GM12891 (cell line): ENCODE measurements at regions not wholly inside any gene's neighbourhood (a gene's known extent, or its start where the extent isn't known, plus 50 kb on each side); places are given as distances from the start of the nearest gene placed in this dataset.
"Not testable (repeated sequence)": the region's sequence is repeated elsewhere in the genome, so short reads cannot be mapped to it uniquely, and the experiment has no call there.

Experiments
- DNase-seq: peaks from one replicate; pipeline ENCODE4 v3.0.0; 2011; ENCODE audit warnings: low spot score; ENCODE audit not compliant: insufficient read length
- FAIRE-seq: peaks from 2 replicates; lab custom pipeline; 2011; peaks lifted over from hg19 to GRCh38; lab: Jason Lieb, UNC
- PAX5 ChIP-seq: IDR thresholded peaks from 2 replicates; pipeline ENCODE4 v1.6.1; 2011; ENCODE audit warnings: low read length, moderate library complexity, mild to moderate bottlenecking; ENCODE audit not compliant: insufficient read depth, severe bottlenecking
- POLR2A ChIP-seq: IDR thresholded peaks from 2 replicates; pipeline ENCODE4 v1.6.1; 2011; ENCODE audit warnings: low read depth, low read length, control low read depth
- POLR2AphosphoS5 ChIP-seq: IDR thresholded peaks from 2 replicates; pipeline ENCODE4 v1.6.1; 2011; ENCODE audit warnings: low read depth, low read length, control low read depth
- POU2F2 ChIP-seq: IDR thresholded peaks from 2 replicates; pipeline ENCODE4 v1.6.1; 2011; ENCODE audit warnings: low read depth, mild to moderate bottlenecking, control low read depth, low read length, moderate library complexity
- SPI1 ChIP-seq: IDR thresholded peaks from 2 replicates; pipeline ENCODE4 v1.6.1; 2011; ENCODE audit warnings: low read depth, low read length, control low read depth
- TAF1 ChIP-seq: IDR thresholded peaks from 2 replicates; pipeline ENCODE4 v1.6.1; 2011; ENCODE audit warnings: low read depth, low read length, control low read depth

GRCh38 chr15:24054547-24055245, 367.6 kb upstream of the NDN start:
- FAIRE-seq = no peak
- no peak for DNase-seq
- TF ChIP-seq TAF1 = no peak
- TF ChIP-seq PAX5 = no peak
- no peak for TF ChIP-seq POLR2A
- no peak for TF ChIP-seq POU2F2
- TF ChIP-seq POLR2AphosphoS5 = no peak
- no peak for TF ChIP-seq SPI1

DNA sequence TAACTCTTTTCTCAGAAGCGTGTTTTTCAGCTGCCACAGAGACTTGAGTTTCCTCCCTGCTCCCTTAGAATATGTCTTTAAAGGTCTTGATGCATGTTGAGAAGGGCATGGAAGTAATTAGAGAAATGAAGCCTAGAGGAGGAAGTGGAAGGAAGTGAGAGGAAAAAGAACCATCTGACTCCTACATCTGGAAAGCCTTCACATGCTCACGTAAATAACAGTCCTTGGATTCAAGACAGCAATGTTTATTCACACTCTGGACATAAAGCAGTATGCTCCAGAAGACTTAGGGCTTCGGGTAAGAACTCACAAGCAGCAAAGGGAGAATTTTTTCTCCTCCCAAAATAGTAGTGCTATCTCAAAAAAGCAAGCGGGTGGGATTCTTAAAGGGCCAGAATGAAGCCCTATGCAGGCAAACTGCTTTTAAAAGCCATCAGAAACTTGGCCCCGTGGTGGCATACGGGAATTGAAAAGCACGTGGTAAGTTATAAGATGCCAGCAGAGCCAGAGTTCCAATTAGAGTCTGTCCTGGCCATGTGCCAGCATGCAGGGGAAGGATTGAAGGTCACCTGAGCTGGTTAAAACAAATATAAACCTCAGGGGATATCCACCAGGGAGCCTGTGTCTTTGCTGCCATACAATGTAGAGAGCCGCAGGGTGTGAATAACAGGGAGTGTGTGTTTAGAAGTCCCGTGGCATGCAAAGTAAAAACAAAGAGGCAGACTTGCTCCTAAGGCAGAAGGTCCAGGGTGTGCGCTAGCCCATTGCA, 380.8 kb upstream of the NDN start:
- DNase-seq (no peak), FAIRE-seq (no peak)
- TF ChIP-seq POU2F2 = no peak
- TF ChIP-seq POLR2A = no peak
- no peak for TF ChIP-seq POLR2AphosphoS5
- TF ChIP-seq TAF1 = no peak
- no peak for TF ChIP-seq PAX5
- no peak for TF ChIP-seq SPI1

GRCh38 chr15:24075420-24076089, 388.4 kb upstream of the NDN start:
- FAIRE-seq (no peak), DNase-seq (no peak)
- TF ChIP-seq SPI1 (no peak), POU2F2 (no peak), POLR2A (no peak), TAF1 (no peak), POLR2AphosphoS5 (no peak), PAX5 (no peak)

DNA sequence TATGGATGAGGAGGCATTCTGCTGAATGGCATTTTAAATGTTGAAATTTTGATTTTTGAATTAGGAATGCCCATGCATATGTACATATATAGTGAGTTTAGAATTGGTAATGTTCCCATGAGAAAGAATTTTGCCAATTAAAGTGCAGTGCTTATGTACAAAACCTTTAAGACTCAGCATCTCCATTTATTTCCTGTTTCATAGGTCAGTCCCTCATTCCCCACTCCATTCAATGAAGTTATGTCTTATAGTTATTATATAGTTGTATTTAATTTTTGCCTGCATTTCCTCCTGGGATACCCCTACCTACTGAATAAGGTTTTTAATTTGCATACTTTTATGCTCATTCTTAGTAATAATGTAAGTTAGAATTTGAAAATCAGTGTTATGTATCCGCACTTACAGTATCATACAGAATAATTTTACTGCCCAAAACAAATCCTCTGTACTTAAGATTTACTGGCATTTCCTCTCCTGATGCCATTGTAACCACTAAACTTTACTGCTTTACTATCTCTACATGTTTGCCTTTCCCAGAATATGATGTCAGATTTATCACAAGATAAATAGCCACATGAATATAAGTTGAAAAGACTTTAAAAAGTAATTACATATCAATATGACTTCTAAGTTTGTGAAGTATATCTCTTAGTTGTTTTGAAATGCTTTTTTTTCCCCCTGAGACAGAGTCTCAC, 389.1 kb upstream of the NDN start:
- DNase-seq = no peak
- no peak for FAIRE-seq
- TF ChIP-seq SPI1 (no peak), TAF1 (no peak), PAX5 (no peak)

- FAIRE-seq = no peak
- DNase-seq = no peak
- no peak for TF ChIP-seq PAX5
- TF ChIP-seq POLR2AphosphoS5 = no peak
- TF ChIP-seq TAF1 = no peak
- no peak for TF ChIP-seq SPI1
- no peak for TF ChIP-seq POU2F2
- TF ChIP-seq POLR2A = no peak
These were observed 391.4 kb upstream of the NDN start for GRCh38 chr15:24078310-24079029.

GRCh38 chr15:24088941-24089340, 401.8 kb upstream of the NDN start:
- FAIRE-seq, DNase-seq: not testable (repeated sequence)

GRCh38 chr15:24101503-24101902, 414.4 kb upstream of the NDN start:
- not testable (repeated sequence) for DNase-seq, FAIRE-seq

DNA sequence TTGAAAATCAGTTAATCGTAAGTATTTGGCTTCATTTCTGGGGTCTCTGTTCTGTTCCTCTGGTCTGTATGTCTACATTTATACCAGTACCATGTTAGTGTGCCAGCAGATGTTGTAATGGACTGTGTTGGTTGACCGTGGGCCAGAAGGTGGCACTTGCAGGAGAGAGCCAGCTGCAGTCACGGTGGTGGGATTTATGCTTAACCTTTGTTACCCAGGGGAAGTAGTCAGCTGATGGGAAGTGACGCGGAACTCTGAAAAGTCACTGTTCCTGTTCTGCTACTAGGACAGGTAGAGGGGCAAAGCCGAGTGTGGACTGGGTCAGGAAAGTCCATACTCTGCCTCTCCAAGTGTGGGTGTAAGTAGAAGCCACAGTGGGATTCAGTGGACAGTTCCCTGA, 420.4 kb upstream of the NDN start:
- not testable (repeated sequence) for DNase-seq, FAIRE-seq

GRCh38 chr15:24107948-24108347, 420.8 kb upstream of the NDN start:
- DNase-seq = not testable (repeated sequence)

DNA sequence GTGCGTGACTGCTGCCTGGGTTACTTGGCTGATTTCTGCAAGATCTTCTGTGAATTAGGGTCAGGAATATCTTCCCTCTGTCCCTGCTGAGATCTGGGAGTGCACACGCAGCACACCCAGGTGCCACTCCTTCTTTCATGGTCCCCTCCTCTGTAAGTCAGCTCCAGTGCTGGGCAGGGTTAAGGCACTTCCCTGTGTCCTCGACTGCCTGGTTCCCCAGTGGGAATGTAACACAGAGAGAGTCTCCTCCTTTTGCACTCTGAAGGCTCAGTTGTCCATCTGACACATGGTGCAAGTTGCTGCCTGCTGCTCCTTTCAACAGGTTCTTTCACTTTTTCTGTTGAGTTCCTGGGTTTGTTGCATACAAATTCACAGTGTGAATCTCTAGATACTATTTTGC, 421.2 kb upstream of the NDN start:
- FAIRE-seq, DNase-seq: not testable (repeated sequence)

More at GRCh38 chr15:24107948-24108347, 420.8 kb upstream of the NDN start:
- not testable (repeated sequence) for FAIRE-seq

DNA sequence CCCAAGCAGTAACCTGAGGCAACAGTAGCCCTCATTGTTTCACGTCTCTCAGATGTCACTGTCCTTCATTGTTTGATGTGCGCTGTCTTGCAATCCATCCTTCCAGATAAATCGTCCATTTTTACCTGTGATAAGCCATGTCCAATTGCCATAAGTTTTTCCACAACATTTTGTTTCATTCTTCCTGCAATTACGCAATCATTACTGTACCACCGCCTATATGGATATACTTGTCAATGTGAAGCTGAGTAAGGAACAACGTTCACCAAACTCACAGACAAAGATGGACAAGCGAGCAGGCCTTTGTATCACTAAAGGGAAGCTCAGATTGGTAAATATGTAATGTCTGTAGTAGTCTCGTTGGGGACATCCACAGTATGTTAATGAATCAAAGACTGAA, 452.5 kb upstream of the NDN start:
- FAIRE-seq, DNase-seq: not testable (repeated sequence)

DNA sequence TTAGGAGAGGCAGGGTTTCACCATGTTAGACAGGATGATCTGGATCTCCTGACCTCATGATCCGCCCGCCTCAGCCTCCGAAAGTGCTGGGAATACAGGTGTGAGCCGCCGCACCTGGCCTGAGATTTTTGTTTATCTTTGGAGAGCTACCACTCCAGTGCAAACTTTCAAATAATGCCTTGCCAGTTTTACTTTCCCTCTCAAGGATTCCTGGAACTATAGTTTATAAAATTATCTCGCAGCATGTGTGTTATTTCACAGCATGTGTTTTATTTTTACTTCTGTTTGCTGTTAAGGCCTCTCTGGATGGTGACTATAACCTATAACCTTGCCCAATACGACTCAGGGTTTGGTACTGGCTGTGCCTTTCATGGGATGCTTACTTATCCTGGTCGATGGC, 458.0 kb upstream of the NDN start:
- DNase-seq, FAIRE-seq: not testable (repeated sequence)
